ENCODE measurements at regions not wholly inside any gene's neighbourhood (a gene's known extent, or its start where the extent isn't known, plus 50 kb on each side); places are given as distances from the start of the nearest gene placed in this dataset.

DNA sequence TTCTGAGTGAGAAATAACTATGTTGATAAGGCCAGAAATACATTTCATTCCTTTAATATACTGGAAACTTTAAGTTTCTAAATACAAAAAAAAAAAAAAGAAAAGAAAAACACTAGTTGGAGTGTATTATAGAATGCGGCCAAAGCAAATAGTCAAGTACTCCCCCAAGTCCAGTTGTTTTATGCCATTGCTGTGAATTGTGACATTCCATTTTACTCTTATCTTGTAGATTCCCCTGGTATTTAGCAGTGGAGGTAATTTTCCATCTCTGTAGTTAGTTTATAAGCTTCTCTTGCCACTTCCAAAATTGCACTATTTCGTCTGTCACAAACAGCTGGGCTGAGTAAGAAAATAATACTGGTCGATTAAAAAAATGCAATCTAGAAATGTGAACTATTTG, 426.0 kb downstream of the PCDH18 start:
- H3K27me3 Mint-ChIP-seq (ENCODE audit: low read depth in 3 of 3), result no peaks in the 10 kb centered on the region
- TF ChIP-seq, protein P1, sequence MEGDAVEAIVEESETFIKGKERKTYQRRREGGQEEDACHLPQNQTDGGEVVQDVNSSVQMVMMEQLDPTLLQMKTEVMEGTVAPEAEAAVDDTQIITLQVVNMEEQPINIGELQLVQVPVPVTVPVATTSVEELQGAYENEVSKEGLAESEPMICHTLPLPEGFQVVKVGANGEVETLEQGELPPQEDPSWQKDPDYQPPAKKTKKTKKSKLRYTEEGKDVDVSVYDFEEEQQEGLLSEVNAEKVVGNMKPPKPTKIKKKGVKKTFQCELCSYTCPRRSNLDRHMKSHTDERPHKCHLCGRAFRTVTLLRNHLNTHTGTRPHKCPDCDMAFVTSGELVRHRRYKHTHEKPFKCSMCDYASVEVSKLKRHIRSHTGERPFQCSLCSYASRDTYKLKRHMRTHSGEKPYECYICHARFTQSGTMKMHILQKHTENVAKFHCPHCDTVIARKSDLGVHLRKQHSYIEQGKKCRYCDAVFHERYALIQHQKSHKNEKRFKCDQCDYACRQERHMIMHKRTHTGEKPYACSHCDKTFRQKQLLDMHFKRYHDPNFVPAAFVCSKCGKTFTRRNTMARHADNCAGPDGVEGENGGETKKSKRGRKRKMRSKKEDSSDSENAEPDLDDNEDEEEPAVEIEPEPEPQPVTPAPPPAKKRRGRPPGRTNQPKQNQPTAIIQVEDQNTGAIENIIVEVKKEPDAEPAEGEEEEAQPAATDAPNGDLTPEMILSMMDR (IDR thresholded peaks at IDR 0.05), result no peak
- H3K4me1 Mint-ChIP-seq, result no peaks in the 10 kb centered on the region
- no peaks in the 10 kb centered on the region for H3K36me3 Mint-ChIP-seq
- no peak for DNase-seq
- no peaks in the 10 kb centered on the region for H3K27me3 ChIP-seq (ENCODE audit: control insufficient read depth in 2 of 2, insufficient read depth in 2 of 2, low read length in 2 of 2)
- whole genome bisulfite sequencing (ENCODE audit: insufficient coverage), result no CpG with 5 or more reads among the region's 3 CpGs
- no peaks in the 10 kb centered on the region for H3K79me2 ChIP-seq (ENCODE audit: insufficient read depth, low read length)
- no peak overlapping the region for H3K4me2 ChIP-seq (replicated peaks; ENCODE audit: extremely low read depth, low read length, poor library complexity, severe bottlenecking)
- H2AFZ ChIP-seq (ENCODE audit: insufficient read depth, low read depth, low read length, poor library complexity, severe bottlenecking), result no peak overlapping the region
- no peak overlapping the region for H3K27ac ChIP-seq (ENCODE audit: low read depth in 1 of 2, low read length in 2 of 2)
- H3K9me3 Mint-ChIP-seq, result no peaks in the 10 kb centered on the region
- no peaks in the 10 kb centered on the region for H4K20me1 ChIP-seq (ENCODE audit: insufficient read depth, low read length)
- intact Hi-C loops (cut with micrococcal nuclease), result no loop called here
- no peaks in the 10 kb centered on the region for H3K36me3 ChIP-seq (replicated peaks in 1 of 2; ENCODE audit: control insufficient read depth in 1 of 2, insufficient read depth in 2 of 2, low read length in 2 of 2)
- no peak overlapping the region for H3K27ac Mint-ChIP-seq
- H3K4me3 Mint-ChIP-seq, result no peak overlapping the region
- no peaks in the 10 kb centered on the region for H3K4me1 ChIP-seq (ENCODE audit: control insufficient read depth in 1 of 2, insufficient read depth in 2 of 2, low read length in 2 of 2)
- H3K9me3 ChIP-seq (replicated peaks in 1 of 2; ENCODE audit: control insufficient read depth in 1 of 2, insufficient read depth in 1 of 2, low read length in 2 of 2), result no peaks in the 10 kb centered on the region
- no peak overlapping the region for H3K9ac ChIP-seq (ENCODE audit: insufficient read depth, low read length, poor library complexity, severe bottlenecking)
- no peak overlapping the region for H3K4me3 ChIP-seq (replicated peaks in 1 of 3; ENCODE audit: low read depth in 2 of 3, low read length in 3 of 3)

DNA sequence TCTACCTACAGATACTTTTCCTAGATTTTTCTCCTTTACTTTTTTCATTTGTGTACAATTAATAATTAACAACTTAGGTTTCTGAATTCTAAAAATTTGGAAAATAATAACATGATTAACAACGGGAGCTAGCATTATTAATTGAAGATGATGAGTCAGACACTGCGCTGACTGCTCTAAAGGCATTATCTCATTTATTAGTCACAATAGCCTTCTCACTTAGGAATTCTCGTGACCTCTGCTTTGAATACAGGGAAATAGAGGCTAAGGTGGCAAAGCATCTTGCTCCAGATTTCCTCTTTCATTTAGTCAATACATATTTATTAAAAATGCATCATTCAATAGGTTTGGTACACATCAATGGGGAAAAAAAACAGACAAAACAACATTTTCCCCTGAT, 441.3 kb downstream of the PCDH18 start:
- WGBS (ENCODE audit: insufficient coverage), result no CpG with 5 or more reads among the region's 3 CpGs
- Histone ChIP-seq H3K36me3 (replicated peaks in 1 of 2; ENCODE audit: control insufficient read depth in 1 of 2, insufficient read depth in 2 of 2, low read length in 2 of 2) (no peaks in the 10 kb centered on the region), H3K27ac (ENCODE audit: low read depth in 1 of 2, low read length in 2 of 2) (no peak overlapping the region), H3K9me3 (replicated peaks in 1 of 2; ENCODE audit: control insufficient read depth in 1 of 2, insufficient read depth in 1 of 2, low read length in 2 of 2) (no peaks in the 10 kb centered on the region), H3K79me2 (ENCODE audit: insufficient read depth, low read length) (no peaks in the 10 kb centered on the region), H4K20me1 (ENCODE audit: insufficient read depth, low read length) (no peaks in the 10 kb centered on the region), H3K4me1 (ENCODE audit: control insufficient read depth in 1 of 2, insufficient read depth in 2 of 2, low read length in 2 of 2) (no peaks in the 10 kb centered on the region), H3K9ac (ENCODE audit: insufficient read depth, low read length, poor library complexity, severe bottlenecking) (no peak overlapping the region), H3K4me2 (replicated peaks; ENCODE audit: extremely low read depth, low read length, poor library complexity, severe bottlenecking) (no peak overlapping the region), H3K4me3 (replicated peaks in 1 of 3; ENCODE audit: low read depth in 2 of 3, low read length in 3 of 3) (no peak overlapping the region), H3K27me3 (ENCODE audit: control insufficient read depth in 2 of 2, insufficient read depth in 2 of 2, low read length in 2 of 2) (no peaks in the 10 kb centered on the region), H2AFZ (ENCODE audit: insufficient read depth, low read depth, low read length, poor library complexity, severe bottlenecking) (no peak overlapping the region)
- intact Hi-C loops (cut with micrococcal nuclease), result no loop called here
- DNase-seq, result no peak
- Mint-ChIP-seq H3K4me3 (no peak overlapping the region), H3K27ac (no peak overlapping the region), H3K36me3 (no peaks in the 10 kb centered on the region), H3K4me1 (no peaks in the 10 kb centered on the region), H3K27me3 (ENCODE audit: low read depth in 3 of 3) (no peaks in the 10 kb centered on the region), H3K9me3 (peaks cover 0 to 3% (median 2%) of the 10 kb centered on the region in 7 donors)
- TF ChIP-seq, protein P1 (IDR thresholded peaks at IDR 0.05), result no peak
